Activated CD4-positive, alpha-beta T cell treated with anti-CD3 and anti-CD28 coated beads, Interleukin-2, amount 10 ng/mL, durations not matched to agents 24 days and 14 days (primary cell): ENCODE measurements at regions not wholly inside any gene's neighbourhood (a gene's known extent, or its start where the extent isn't known, plus 50 kb on each side); places are given as distances from the start of the nearest gene placed in this dataset.
"Not testable (repeated sequence)": the region's sequence is repeated elsewhere in the genome, so short reads cannot be mapped to it uniquely, and the experiment has no call there.

ENCODE experiments used
- DNase-seq: peaks from one replicate; pipeline ENCODE4 v3.0.0; 2022
- H3K27ac Mint-ChIP-seq: one replicate; pipeline ENCODE4 v1.8.0; 2022; ENCODE audit warnings: mild to moderate bottlenecking, mixed read lengths
- H3K27me3 Mint-ChIP-seq: one replicate; pipeline ENCODE4 v1.8.0; 2022; ENCODE audit warnings: mixed read lengths
- H3K36me3 Mint-ChIP-seq: one replicate; pipeline ENCODE4 v1.8.0; 2022; ENCODE audit warnings: low read depth, mild to moderate bottlenecking, mixed read lengths
- H3K4me1 Mint-ChIP-seq: one replicate; pipeline ENCODE4 v1.8.0; 2021; ENCODE audit warnings: mixed read lengths
- H3K4me3 Mint-ChIP-seq: one replicate; pipeline ENCODE4 v1.8.0; 2022; ENCODE audit warnings: mild to moderate bottlenecking, moderate library complexity, mixed read lengths
- H3K9me3 Mint-ChIP-seq: one replicate; pipeline ENCODE4 v1.8.0; 2021; ENCODE audit warnings: mixed read lengths
- intact Hi-C: fragments of 100-400 bp; cut with micrococcal nuclease; formaldehyde crosslinking; loops from one replicate; pipeline ENCODE4 v1.15.1; 2023

- Mint-ChIP-seq H3K36me3 (no peaks in the 10 kb centered on the region), H3K4me3 (no peak overlapping the region), H3K27ac (no peak overlapping the region), H3K9me3 (no peaks in the 10 kb centered on the region), H3K4me1 (no peaks in the 10 kb centered on the region), H3K27me3 (no peaks in the 10 kb centered on the region)
- intact Hi-C loops = no loop called here
- no peak for DNase-seq
Observed at GRCh38 chr1:47687631-47688460, 250.0 kb downstream of the FOXD2 start.

- no peaks in the 10 kb centered on the region for H3K36me3 Mint-ChIP-seq
- H3K27me3 Mint-ChIP-seq = no peaks in the 10 kb centered on the region
- no peak for DNase-seq
- H3K27ac Mint-ChIP-seq = no peak overlapping the region
- no peaks in the 10 kb centered on the region for H3K4me1 Mint-ChIP-seq
- no peak overlapping the region for H3K4me3 Mint-ChIP-seq
- H3K9me3 Mint-ChIP-seq = no peaks in the 10 kb centered on the region
- intact Hi-C loops = no loop called here
Observed at GRCh38 chr1:47688461-47689296, 250.8 kb downstream of the FOXD2 start.

DNA sequence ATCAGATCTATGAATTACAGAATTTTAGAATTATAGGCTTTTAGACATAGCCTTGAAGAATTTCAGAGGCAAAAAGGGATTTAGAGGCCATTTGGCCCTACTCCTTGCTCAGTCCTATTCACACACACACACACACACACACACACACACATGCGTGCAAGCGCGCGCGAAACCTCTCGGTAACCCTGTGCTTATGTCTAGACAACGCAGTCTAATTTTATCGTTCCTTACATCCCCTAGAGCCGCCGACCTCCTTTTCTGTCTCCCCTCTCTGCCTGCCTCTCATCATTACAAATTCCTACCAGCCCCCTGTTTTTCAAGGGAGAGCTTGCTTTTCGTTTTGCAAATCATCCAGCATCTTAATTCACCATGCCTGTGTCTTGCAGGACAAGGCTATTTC, 252.1 kb downstream of the FOXD2 start:
- Mint-ChIP-seq H3K27ac (no peak overlapping the region), H3K27me3 (no peaks in the 10 kb centered on the region), H3K9me3 (no peaks in the 10 kb centered on the region), H3K36me3 (no peaks in the 10 kb centered on the region), H3K4me1 (no peaks in the 10 kb centered on the region), H3K4me3 (no peak overlapping the region)
- DNase-seq = no peak
- intact Hi-C loops = no loop called here

GRCh38 chr1:47690341-47691250, 252.8 kb downstream of the FOXD2 start:
- H3K4me3 Mint-ChIP-seq = no peak overlapping the region
- no peak overlapping the region for H3K27ac Mint-ChIP-seq
- no peaks in the 10 kb centered on the region for H3K9me3 Mint-ChIP-seq
- H3K36me3 Mint-ChIP-seq = no peaks in the 10 kb centered on the region
- DNase-seq = no peak
- H3K4me1 Mint-ChIP-seq = no peaks in the 10 kb centered on the region
- H3K27me3 Mint-ChIP-seq = no peaks in the 10 kb centered on the region
- intact Hi-C loops = no loop called here

DNA sequence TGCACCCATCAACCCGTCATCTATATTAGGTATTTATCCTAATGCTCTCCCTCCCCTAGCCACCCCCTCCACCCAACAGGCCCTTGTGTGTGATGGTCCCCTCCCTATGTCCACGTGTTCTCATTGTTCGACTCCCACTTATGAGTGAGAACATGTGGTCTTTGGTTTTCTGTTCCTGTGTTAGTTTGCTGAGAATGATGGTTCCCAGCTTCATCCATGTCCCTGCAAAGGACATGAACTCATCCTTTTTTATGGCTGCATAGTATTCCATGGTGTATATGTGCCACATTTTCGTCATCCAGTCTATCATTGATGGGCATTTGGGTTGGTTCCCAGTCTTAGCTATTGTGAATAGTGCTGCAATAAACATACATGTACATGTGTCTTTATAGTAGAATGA, 253.4 kb downstream of the FOXD2 start:
- H3K4me3 Mint-ChIP-seq, DNase-seq, H3K27me3 Mint-ChIP-seq, H3K4me1 Mint-ChIP-seq, H3K27ac Mint-ChIP-seq, H3K9me3 Mint-ChIP-seq, intact Hi-C loops, H3K36me3 Mint-ChIP-seq: not testable (repeated sequence)

- DNase-seq = no peak
- no peaks in the 10 kb centered on the region for H3K27me3 Mint-ChIP-seq
- H3K36me3 Mint-ChIP-seq = no peaks in the 10 kb centered on the region
- intact Hi-C loops = no loop called here
- H3K4me3 Mint-ChIP-seq = no peak overlapping the region
- no peak overlapping the region for H3K27ac Mint-ChIP-seq
- no peaks in the 10 kb centered on the region for H3K4me1 Mint-ChIP-seq
- H3K9me3 Mint-ChIP-seq = no peaks in the 10 kb centered on the region
Observed at GRCh38 chr1:47692196-47692595, 254.4 kb downstream of the FOXD2 start.

GRCh38 chr1:47693115-47693514, 255.3 kb downstream of the FOXD2 start:
- no peaks in the 10 kb centered on the region for H3K9me3 Mint-ChIP-seq
- H3K27ac Mint-ChIP-seq = no peak overlapping the region
- H3K4me3 Mint-ChIP-seq = no peak overlapping the region
- H3K36me3 Mint-ChIP-seq = no peaks in the 10 kb centered on the region
- no peaks in the 10 kb centered on the region for H3K4me1 Mint-ChIP-seq
- DNase-seq = no peak
- intact Hi-C loops = no loop called here
- H3K27me3 Mint-ChIP-seq = no peaks in the 10 kb centered on the region

- H3K27me3 Mint-ChIP-seq = no peaks in the 10 kb centered on the region
- H3K4me3 Mint-ChIP-seq = no peak overlapping the region
- H3K9me3 Mint-ChIP-seq = no peaks in the 10 kb centered on the region
- DNase-seq = no peak
- H3K4me1 Mint-ChIP-seq = no peaks in the 10 kb centered on the region
- intact Hi-C loops = no loop called here
- H3K27ac Mint-ChIP-seq = no peak overlapping the region
- no peaks in the 10 kb centered on the region for H3K36me3 Mint-ChIP-seq
Observed at GRCh38 chr1:47694011-47694890, 256.4 kb downstream of the FOXD2 start.

DNA sequence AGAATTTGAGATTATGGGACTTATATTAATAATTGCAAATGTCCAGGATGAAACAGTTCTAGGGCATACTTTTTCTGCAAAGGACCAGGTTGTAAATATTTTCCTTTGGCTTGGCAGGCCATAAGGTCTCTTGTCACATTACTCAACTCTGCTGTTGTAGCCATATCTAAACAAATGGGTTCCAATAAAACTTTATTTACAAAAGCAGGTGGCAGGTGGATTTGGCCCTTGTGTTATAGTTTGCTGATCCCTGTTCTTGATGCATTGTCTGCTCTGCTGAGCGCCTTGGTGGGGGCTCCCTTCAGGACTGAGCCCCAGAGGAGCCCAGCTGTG, 258.5 kb downstream of the FOXD2 start:
- intact Hi-C loops = no loop called here
- Mint-ChIP-seq H3K27me3 (no peaks in the 10 kb centered on the region), H3K4me3 (no peak overlapping the region), H3K4me1 (no peaks in the 10 kb centered on the region), H3K36me3 (no peaks in the 10 kb centered on the region), H3K27ac (no peak overlapping the region), H3K9me3 (no peaks in the 10 kb centered on the region)
- no peak for DNase-seq

DNA sequence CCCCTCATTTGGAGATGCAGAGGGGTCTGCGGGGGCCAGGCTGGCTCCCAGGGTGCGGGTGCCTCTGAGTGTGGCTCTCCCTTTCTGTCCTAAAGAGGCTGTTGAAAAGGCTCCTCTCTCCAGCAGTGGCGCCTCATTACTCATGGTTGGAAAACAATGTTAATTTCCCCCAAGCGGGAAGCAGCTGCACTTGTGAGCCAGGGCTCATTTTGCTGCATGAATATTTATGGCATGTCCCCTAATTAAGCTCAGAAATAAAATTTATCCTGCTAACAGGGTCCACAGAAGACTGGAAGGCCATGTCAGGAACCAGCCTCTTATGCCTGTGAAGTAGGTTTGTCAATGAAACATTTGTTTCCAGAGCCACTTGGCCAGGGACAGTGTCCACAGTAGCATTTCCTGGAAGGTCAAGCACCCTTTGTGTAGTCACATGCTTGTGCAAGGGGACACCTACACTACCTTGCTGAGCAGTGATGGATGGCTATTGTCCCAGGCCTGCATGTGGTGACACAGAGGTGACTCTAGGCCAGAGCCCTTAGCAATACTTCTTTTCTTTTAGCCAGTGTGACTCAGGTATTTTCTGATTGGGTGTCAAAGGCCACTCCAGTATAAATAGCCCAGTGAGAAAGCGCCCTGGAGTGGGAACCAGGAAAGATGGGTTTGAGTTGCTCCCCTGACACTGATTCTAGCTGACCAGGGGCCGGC, 259.0 kb downstream of the FOXD2 start:
- H3K27ac Mint-ChIP-seq = no peak overlapping the region
- intact Hi-C loops = no loop called here

DNA sequence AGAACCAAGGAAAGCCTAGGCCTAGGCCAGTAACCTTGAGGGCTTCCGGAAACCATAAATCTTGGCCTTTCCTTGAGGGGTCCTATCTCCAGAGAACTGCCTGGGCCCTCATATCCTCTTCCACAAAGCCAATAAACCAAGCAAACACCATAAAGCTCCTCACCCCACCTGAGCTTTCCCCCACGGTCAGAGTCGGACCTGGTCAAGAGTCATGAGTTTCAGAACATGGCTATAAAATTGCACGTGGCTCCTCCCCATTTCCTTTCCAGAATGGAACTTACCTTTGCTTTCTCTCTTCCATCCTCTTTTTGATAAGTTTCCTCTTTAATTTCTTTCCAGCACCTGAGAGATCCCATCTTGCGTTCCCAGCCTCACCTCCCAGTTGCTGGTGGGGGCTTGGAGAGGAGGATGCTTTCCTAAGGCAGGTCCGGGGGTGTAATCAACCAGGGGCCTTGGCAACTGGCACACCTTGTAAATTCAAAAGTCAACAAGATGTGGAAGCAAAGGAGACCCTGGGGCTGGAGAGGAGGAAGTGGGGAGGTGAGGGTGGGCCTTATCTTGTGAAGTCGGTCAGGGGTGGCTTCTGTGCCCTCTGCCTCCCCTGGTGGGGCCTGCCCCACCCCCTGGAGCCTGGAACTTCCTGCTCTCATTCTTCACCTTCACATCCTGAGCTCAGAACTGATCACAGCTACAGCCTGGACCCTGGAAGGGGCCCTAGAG, 259.9 kb downstream of the FOXD2 start:
- intact Hi-C loops = no loop called here
- Mint-ChIP-seq H3K36me3 (no peaks in the 10 kb centered on the region), H3K4me3 (no peak overlapping the region), H3K27ac (no peak overlapping the region), H3K27me3 (no peaks in the 10 kb centered on the region), H3K9me3 (no peaks in the 10 kb centered on the region), H3K4me1 (no peaks in the 10 kb centered on the region)
- no peak for DNase-seq

More for the DNA sequence above, 259.0 kb downstream of the FOXD2 start:
- DNase-seq = no peak
- no peak overlapping the region for H3K4me3 Mint-ChIP-seq
- H3K4me1 Mint-ChIP-seq = no peaks in the 10 kb centered on the region
- no peaks in the 10 kb centered on the region for H3K27me3 Mint-ChIP-seq
- H3K36me3 Mint-ChIP-seq = no peaks in the 10 kb centered on the region
- H3K9me3 Mint-ChIP-seq = no peaks in the 10 kb centered on the region

DNA sequence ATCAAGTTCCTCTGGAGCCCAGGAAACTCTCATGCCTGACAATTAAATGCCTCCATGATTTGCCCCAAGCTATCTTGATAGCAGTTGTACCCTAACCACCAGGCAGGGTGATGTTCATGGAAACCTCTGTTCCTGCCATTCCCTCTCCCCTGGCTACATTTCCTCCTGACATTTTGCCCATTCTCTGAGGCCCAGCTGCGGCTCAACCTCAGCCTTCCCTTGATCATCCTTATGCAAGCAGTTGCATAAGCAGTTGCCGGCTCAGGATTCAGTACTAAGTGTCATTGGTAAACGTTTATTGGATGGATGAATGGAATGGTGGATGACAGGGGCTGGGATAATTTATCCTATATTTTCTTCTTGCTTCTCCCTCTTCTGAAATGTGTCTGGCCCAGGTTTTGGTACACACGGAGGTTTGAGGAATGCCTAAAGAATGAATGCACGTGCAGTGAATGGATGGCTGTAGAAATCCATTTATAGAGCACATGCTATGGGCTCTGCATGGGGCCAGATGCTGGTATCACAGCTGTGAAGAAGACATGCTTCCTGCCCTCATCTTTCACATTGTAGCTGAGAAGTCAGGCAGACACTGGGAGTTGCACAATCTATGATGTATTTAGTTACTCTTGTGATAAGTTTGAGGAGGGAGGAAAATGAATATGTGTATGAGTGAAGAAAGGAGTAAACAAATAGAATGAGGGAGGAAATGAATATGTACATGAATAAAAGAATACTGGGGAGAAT, 261.8 kb downstream of the FOXD2 start:
- Mint-ChIP-seq H3K4me3 (no peak overlapping the region), H3K27ac (no peak overlapping the region), H3K36me3 (no peaks in the 10 kb centered on the region), H3K4me1 (no peaks in the 10 kb centered on the region), H3K27me3 (peaks cover 1% of the 10 kb centered on the region), H3K9me3 (no peaks in the 10 kb centered on the region)
- no peak for DNase-seq
- intact Hi-C loops = no loop called here
